ENCODE measurements at regions not wholly inside any gene's neighbourhood (a gene's known extent, or its start where the extent isn't known, plus 50 kb on each side); places are given as distances from the start of the nearest gene placed in this dataset.
"Not testable (repeated sequence)": the region's sequence is repeated elsewhere in the genome, so short reads cannot be mapped to it uniquely, and the experiment has no call there.

- not testable (repeated sequence) for H3K4me3 ChIP-seq (ENCODE audit: low read length in 3 of 3); H3K36me3 ChIP-seq (ENCODE audit: control insufficient read depth in 3 of 3, insufficient read depth in 3 of 3, low read length in 3 of 3); H3K27me3 ChIP-seq (ENCODE audit: control insufficient read depth in 3 of 3, insufficient read depth in 3 of 3, low read length in 3 of 3); H3K27ac ChIP-seq (ENCODE audit: low read depth, low read length); H3K9me3 ChIP-seq (ENCODE audit: control insufficient read depth in 3 of 3, low read length in 3 of 3); H3K4me1 ChIP-seq (ENCODE audit: control insufficient read depth in 3 of 3, insufficient read depth in 3 of 3, low read length in 3 of 3); H3K9ac ChIP-seq (ENCODE audit: low read depth in 1 of 3, low read length in 3 of 3)
These were observed 146.7 kb downstream of the RASEF start for GRCh38 chr9:82916238-82916637.

GRCh38 chr9:82920154-82920553, 142.8 kb downstream of the RASEF start:
- Histone ChIP-seq H3K27ac (ENCODE audit: low read depth, low read length) (no peak overlapping the region), H3K9me3 (ENCODE audit: control insufficient read depth in 3 of 3, low read length in 3 of 3) (peaks cover 0 to 7% (median 0%) of the 10 kb centered on the region in 3 donors), H3K27me3 (ENCODE audit: control insufficient read depth in 3 of 3, insufficient read depth in 3 of 3, low read length in 3 of 3) (peaks cover 0 to 11% (median 0%) of the 10 kb centered on the region in 3 donors), H3K4me1 (ENCODE audit: control insufficient read depth in 3 of 3, insufficient read depth in 3 of 3, low read length in 3 of 3) (no peaks in the 10 kb centered on the region), H3K4me3 (ENCODE audit: low read length in 3 of 3) (no peak overlapping the region), H3K9ac (ENCODE audit: low read depth in 1 of 3, low read length in 3 of 3) (no peak overlapping the region), H3K36me3 (ENCODE audit: control insufficient read depth in 3 of 3, insufficient read depth in 3 of 3, low read length in 3 of 3) (no peaks in the 10 kb centered on the region)

- H3K9me3 ChIP-seq (ENCODE audit: control insufficient read depth in 3 of 3, low read length in 3 of 3) = no peaks in the 10 kb centered on the region
- H3K4me3 ChIP-seq (ENCODE audit: low read length in 3 of 3) = no peak overlapping the region
- H3K27me3 ChIP-seq (ENCODE audit: control insufficient read depth in 3 of 3, insufficient read depth in 3 of 3, low read length in 3 of 3) = peaks cover 0 to 11% (median 0%) of the 10 kb centered on the region in 3 donors
- no peak overlapping the region for H3K27ac ChIP-seq (ENCODE audit: low read depth, low read length)
- H3K9ac ChIP-seq (ENCODE audit: low read depth in 1 of 3, low read length in 3 of 3) = no peak overlapping the region
- H3K4me1 ChIP-seq (ENCODE audit: control insufficient read depth in 3 of 3, insufficient read depth in 3 of 3, low read length in 3 of 3) = no peaks in the 10 kb centered on the region
- no peaks in the 10 kb centered on the region for H3K36me3 ChIP-seq (ENCODE audit: control insufficient read depth in 3 of 3, insufficient read depth in 3 of 3, low read length in 3 of 3)
These were observed 140.3 kb downstream of the RASEF start for GRCh38 chr9:82922686-82923085.

GRCh38 chr9:82923092-82923911, 139.6 kb downstream of the RASEF start:
- Histone ChIP-seq H3K9me3 (ENCODE audit: control insufficient read depth in 3 of 3, low read length in 3 of 3) (no peaks in the 10 kb centered on the region), H3K27me3 (ENCODE audit: control insufficient read depth in 3 of 3, insufficient read depth in 3 of 3, low read length in 3 of 3) (peaks cover 0 to 11% (median 0%) of the 10 kb centered on the region in 3 donors), H3K36me3 (ENCODE audit: control insufficient read depth in 3 of 3, insufficient read depth in 3 of 3, low read length in 3 of 3) (no peaks in the 10 kb centered on the region), H3K27ac (ENCODE audit: low read depth, low read length) (no peak overlapping the region), H3K4me1 (ENCODE audit: control insufficient read depth in 3 of 3, insufficient read depth in 3 of 3, low read length in 3 of 3) (no peaks in the 10 kb centered on the region), H3K9ac (ENCODE audit: low read depth in 1 of 3, low read length in 3 of 3) (no peak overlapping the region), H3K4me3 (ENCODE audit: low read length in 3 of 3) (no peak overlapping the region)

- Histone ChIP-seq H3K4me3 (ENCODE audit: low read length in 3 of 3) (no peak overlapping the region), H3K36me3 (ENCODE audit: control insufficient read depth in 3 of 3, insufficient read depth in 3 of 3, low read length in 3 of 3) (no peaks in the 10 kb centered on the region), H3K9ac (ENCODE audit: low read depth in 1 of 3, low read length in 3 of 3) (no peak overlapping the region), H3K4me1 (ENCODE audit: control insufficient read depth in 3 of 3, insufficient read depth in 3 of 3, low read length in 3 of 3) (no peaks in the 10 kb centered on the region), H3K27me3 (ENCODE audit: control insufficient read depth in 3 of 3, insufficient read depth in 3 of 3, low read length in 3 of 3) (peaks cover 0 to 11% (median 0%) of the 10 kb centered on the region in 3 donors), H3K9me3 (ENCODE audit: control insufficient read depth in 3 of 3, low read length in 3 of 3) (no peaks in the 10 kb centered on the region), H3K27ac (ENCODE audit: low read depth, low read length) (no peak overlapping the region)
These were observed 138.9 kb downstream of the RASEF start for GRCh38 chr9:82923912-82924605.

Measured in skeletal muscle tissue (tissue), 3 donors.